Spleen (tissue), 7 donors: ENCODE measurements at regions not wholly inside any gene's neighbourhood (a gene's known extent, or its start where the extent isn't known, plus 50 kb on each side); places are given as distances from the start of the nearest gene placed in this dataset.

Source experiments
- POLR2A ChIP-seq, 3 donors: fragments of 450-650 bp; IDR thresholded peaks; one replicate each; pipeline ENCODE4 v1.5.1; 2017; ENCODE audit warnings: antibody characterized with exemption in 3 of 3, mild to moderate bottlenecking in 1 of 3
- POLR2AphosphoS5 ChIP-seq, 3 donors: sonication (generic); formaldehyde crosslinking; IDR thresholded peaks; one replicate each; pipeline ENCODE4 v1.5.1; 2017; ENCODE audit warnings: antibody characterized with exemption in 3 of 3
- TF ChIP-seq, protein P1 (sequence below), 11 experiments: fragments of 200-600 bp in 7 of 11; fragments of 450-650 bp in 4 of 11; sonication (generic) in 4 of 11; IDR thresholded peaks in 8 of 11; conservative IDR thresholded peaks in 3 of 11; 1 replicate in 7 of 11; 2 replicates in 4 of 11; pipeline versions ENCODE4 v1.4.0 to v1.8.0; 2016 to 2021; ENCODE audit warnings: antibody characterized with exemption in 11 of 11, inconsistent platforms in 4 of 11, mild to moderate bottlenecking in 1 of 11
- donor health status: DM: no; HTN: no; CAD: no; lungs with moderate emphysema.
- donor health status: DM: no; HTN: no; CAD: no.
- donor health status: DM: no; HTN: no; CAD: no.

DNA sequence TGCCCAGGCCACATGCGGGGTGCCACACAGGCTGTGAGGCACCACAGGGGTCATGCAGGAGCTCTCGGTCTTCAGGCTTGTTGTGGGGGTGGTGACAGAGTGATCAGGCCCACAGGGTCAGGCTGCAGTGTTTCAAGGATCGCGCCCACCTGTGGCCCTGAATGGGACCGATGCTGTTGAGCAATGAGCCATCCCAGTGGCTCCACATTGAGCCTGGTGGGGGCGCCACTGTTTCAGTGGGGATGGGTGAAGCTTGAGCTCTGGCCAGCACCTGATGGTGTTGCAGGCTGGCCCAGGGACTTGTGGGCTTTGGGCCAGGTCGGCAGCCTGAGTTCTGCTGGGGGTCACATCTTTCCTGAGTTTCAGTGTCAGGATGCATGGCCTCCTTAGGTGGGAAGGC is 230.1 kb downstream of the UBE3A start:
- TF ChIP-seq, protein P1, sequence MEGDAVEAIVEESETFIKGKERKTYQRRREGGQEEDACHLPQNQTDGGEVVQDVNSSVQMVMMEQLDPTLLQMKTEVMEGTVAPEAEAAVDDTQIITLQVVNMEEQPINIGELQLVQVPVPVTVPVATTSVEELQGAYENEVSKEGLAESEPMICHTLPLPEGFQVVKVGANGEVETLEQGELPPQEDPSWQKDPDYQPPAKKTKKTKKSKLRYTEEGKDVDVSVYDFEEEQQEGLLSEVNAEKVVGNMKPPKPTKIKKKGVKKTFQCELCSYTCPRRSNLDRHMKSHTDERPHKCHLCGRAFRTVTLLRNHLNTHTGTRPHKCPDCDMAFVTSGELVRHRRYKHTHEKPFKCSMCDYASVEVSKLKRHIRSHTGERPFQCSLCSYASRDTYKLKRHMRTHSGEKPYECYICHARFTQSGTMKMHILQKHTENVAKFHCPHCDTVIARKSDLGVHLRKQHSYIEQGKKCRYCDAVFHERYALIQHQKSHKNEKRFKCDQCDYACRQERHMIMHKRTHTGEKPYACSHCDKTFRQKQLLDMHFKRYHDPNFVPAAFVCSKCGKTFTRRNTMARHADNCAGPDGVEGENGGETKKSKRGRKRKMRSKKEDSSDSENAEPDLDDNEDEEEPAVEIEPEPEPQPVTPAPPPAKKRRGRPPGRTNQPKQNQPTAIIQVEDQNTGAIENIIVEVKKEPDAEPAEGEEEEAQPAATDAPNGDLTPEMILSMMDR (IDR thresholded peaks at IDR 0.05 in 8 of 11, conservative IDR thresholded peaks at IDR 0.05 in 3 of 11), result no peak
- no peak for TF ChIP-seq POLR2A (IDR thresholded peaks at IDR 0.05)
- TF ChIP-seq POLR2AphosphoS5 (IDR thresholded peaks at IDR 0.05), result no peak
